Neural cell (in vitro differentiated cells): ENCODE measurements at regions not wholly inside any gene's neighbourhood (a gene's known extent, or its start where the extent isn't known, plus 50 kb on each side); places are given as distances from the start of the nearest gene placed in this dataset.

ENCODE experiments used
- CTCF ChIP-seq: fragments of 450-650 bp; IDR thresholded peaks from 2 replicates; pipeline ENCODE4 v1.5.1; 2014; ENCODE audit warnings: antibody characterized with exemption, mild to moderate bottlenecking, moderate library complexity; ENCODE audit not compliant: poor library complexity, severe bottlenecking
- EZH2 ChIP-seq: fragments of 200-600, 300-800 bp; shearing (Covaris generic), sonication (generic); IDR thresholded peaks from 2 replicates; pipeline ENCODE4 v1.6.1; 2014; ENCODE audit warnings: antibody characterized with exemption, low read length, borderline replicate concordance, mild to moderate bottlenecking; ENCODE audit not compliant: insufficient read depth, poor library complexity, severe bottlenecking
- POLR2AphosphoS5 ChIP-seq: IDR thresholded peaks from 2 replicates; pipeline ENCODE4 v1.6.1; 2012
- REST ChIP-seq: IDR thresholded peaks from 2 replicates; pipeline ENCODE4 v1.6.1; 2012; ENCODE audit warnings: borderline replicate concordance
- SMC3 ChIP-seq: fragments of 450-650 bp; conservative IDR thresholded peaks from 2 replicates; pipeline ENCODE4 v1.6.1; 2014; ENCODE audit warnings: antibody characterized with exemption, mild to moderate bottlenecking, moderate library complexity; ENCODE audit not compliant: poor library complexity
- TAF1 ChIP-seq: IDR thresholded peaks from 2 replicates; pipeline ENCODE4 v1.6.1; 2012; ENCODE audit warnings: low read depth

GRCh38 chr3:31275038-31275572 lies 257.6 kb upstream of the STT3B start:
- TF ChIP-seq POLR2AphosphoS5 (no peak), CTCF (no peak), EZH2 (no peak), TAF1 (no peak), SMC3 (no peak), REST (no peak)
